H1 (cell line): ENCODE measurements at regions not wholly inside any gene's neighbourhood (a gene's known extent, or its start where the extent isn't known, plus 50 kb on each side); places are given as distances from the start of the nearest gene placed in this dataset.

Experiments
- CTCF ChIA-PET: fragments of 300-600 bp; sonication (Branson Sonifier 250); formaldehyde crosslinking; loops from one replicate; lab custom pipeline; 2021; ENCODE audit not compliant: partially characterized antibody; lab: Charles Lee
- POLR2A ChIA-PET: fragments of 300-600 bp; sonication (Branson Sonifier 250); formaldehyde crosslinking; loops from one replicate; lab custom pipeline; 2021; ENCODE audit warnings: inconsistent platforms; ENCODE audit not compliant: partially characterized antibody; lab: Charles Lee
- DNase-seq, 2 experiments: peaks; one replicate each; pipeline versions ENCODE4 v3.0.0 to v3.0.0-alpha.2; 2010 to 2022; ENCODE audit warnings: low spot score in 2 of 2, low read depth in 1 of 2, mixed read lengths in 1 of 2
- FAIRE-seq: peaks from 2 replicates; lab custom pipeline; 2011; peaks lifted over from hg19 to GRCh38; lab: Jason Lieb, UNC
- H2AFZ ChIP-seq: 2 replicates; pipeline ENCODE4 v1.8.1; 2012; ENCODE audit warnings: low read length, inconsistent platforms
- H2AK5ac ChIP-seq: 2 replicates; pipeline ENCODE4 v1.6.1; 2013; ENCODE audit warnings: low read depth, low read length
- H2BK120ac ChIP-seq: replicated peaks from 2 replicates; pipeline ENCODE3; 2013; ENCODE audit warnings: low read depth, low read length, inconsistent platforms
- H2BK12ac ChIP-seq: 2 replicates; pipeline ENCODE4 v1.6.1; 2013; ENCODE audit warnings: low read depth, low read length
- H2BK15ac ChIP-seq: 2 replicates; pipeline ENCODE4 v1.6.1; 2013; ENCODE audit warnings: low read length
- H2BK20ac ChIP-seq: 2 replicates; pipeline ENCODE4 v1.6.1; 2013; ENCODE audit warnings: low read length
- H2BK5ac ChIP-seq: 2 replicates; pipeline ENCODE4 v1.6.1; 2013; ENCODE audit warnings: low read depth, low read length
- H3K14ac ChIP-seq: 2 replicates; pipeline ENCODE4 v1.6.1; 2013; ENCODE audit warnings: inconsistent platforms; ENCODE audit not compliant: insufficient read length
- H3K18ac ChIP-seq: 2 replicates; pipeline ENCODE4 v1.6.1; 2013; ENCODE audit warnings: low read length; ENCODE audit errors: extremely low read depth
- H3K23ac ChIP-seq: 2 replicates; pipeline ENCODE4 v1.6.1; 2013; ENCODE audit warnings: inconsistent platforms; ENCODE audit not compliant: insufficient read length
- H3K23me2 ChIP-seq: 2 replicates; pipeline ENCODE4 v1.6.1; 2013; ENCODE audit warnings: low read depth, low read length
- H3K27ac ChIP-seq: 2 replicates; pipeline ENCODE4 v1.6.1; 2011; ENCODE audit warnings: low read depth, low read length, inconsistent platforms
- H3K27me3 ChIP-seq, 4 experiments: replicated peaks in 1 of 4; 1 replicate in 1 of 4; 2 replicates in 3 of 4; pipeline versions ENCODE4 v1.6.1 to v1.8.1; 2011 to 2013; ENCODE audit warnings: low read length in 3 of 4, mild to moderate bottlenecking in 3 of 4, inconsistent platforms in 2 of 4, mixed read lengths in 2 of 4, moderate library complexity in 1 of 4; ENCODE audit not compliant: control insufficient read depth in 3 of 4, insufficient read depth in 3 of 4; ENCODE audit errors: extremely low read depth in 1 of 4
- H3K36me3 ChIP-seq, 4 experiments: 2 replicates each; pipeline versions ENCODE4 v1.6.1 to v1.8.1; 2011 to 2013; ENCODE audit warnings: mild to moderate bottlenecking in 4 of 4, low read length in 3 of 4, moderate library complexity in 2 of 4, control low read depth in 1 of 4, inconsistent platforms in 1 of 4; ENCODE audit not compliant: insufficient read depth in 4 of 4, control insufficient read depth in 2 of 4
- H3K4ac ChIP-seq: replicated peaks from 2 replicates; pipeline ENCODE3; 2013; ENCODE audit warnings: low read length, low read depth, mixed read lengths, inconsistent platforms; ENCODE audit not compliant: insufficient read length
- H3K4me1 ChIP-seq, 4 experiments: replicated peaks in 1 of 4; 1 replicate in 1 of 4; 2 replicates in 3 of 4; pipeline versions ENCODE4 v1.6.1 to v1.8.1; 2011 to 2013; ENCODE audit warnings: low read length in 3 of 4, inconsistent platforms in 2 of 4, mixed read lengths in 1 of 4; ENCODE audit not compliant: insufficient read depth in 4 of 4, control insufficient read depth in 3 of 4
- H3K4me2 ChIP-seq, 2 experiments: 2 replicates each; pipeline versions ENCODE4 v1.6.1 to v1.8.1; 2011 to 2013; ENCODE audit warnings: low read depth in 2 of 2, low read length in 2 of 2, control low read depth in 1 of 2, inconsistent platforms in 1 of 2, mild to moderate bottlenecking in 1 of 2; ENCODE audit not compliant: insufficient read depth in 1 of 2
- H3K4me3 ChIP-seq, 4 experiments: fragments of 200-600, 300-600 bp in 1 of 4; sonication (generic), shearing (Covaris generic), sonication (Bioruptor Twin) in 1 of 4; 2 replicates each; pipeline versions ENCODE4 v1.5.1 to v1.8.1; 2011 to 2016; ENCODE audit warnings: low read length in 4 of 4, low read depth in 3 of 4, control low read depth in 2 of 4, inconsistent platforms in 2 of 4, mild to moderate bottlenecking in 2 of 4, mixed read lengths in 1 of 4, moderate library complexity in 1 of 4; ENCODE audit not compliant: insufficient read depth in 2 of 4; ENCODE audit errors: extremely low read depth in 1 of 4
- H3K56ac ChIP-seq: replicated peaks from 2 replicates; pipeline ENCODE3; 2013; ENCODE audit warnings: low read depth, mild to moderate bottlenecking, mixed read lengths, low read length, inconsistent platforms; ENCODE audit not compliant: insufficient read length
- H3K79me1 ChIP-seq: 2 replicates; pipeline ENCODE4 v1.6.1; 2013; ENCODE audit warnings: low read depth, low read length, control low read depth
- H3K79me2 ChIP-seq, 2 experiments: 2 replicates each; pipeline versions ENCODE4 v1.6.1 to v1.8.1; 2012 to 2013; ENCODE audit warnings: low read length in 2 of 2, mild to moderate bottlenecking in 2 of 2, inconsistent platforms in 1 of 2; ENCODE audit not compliant: insufficient read depth in 2 of 2, control insufficient read depth in 1 of 2
- H3K9ac ChIP-seq, 4 experiments: replicated peaks in 1 of 4; 1 replicate in 1 of 4; 2 replicates in 3 of 4; pipeline versions ENCODE4 v1.6.1 to v1.8.1; 2011 to 2013; ENCODE audit warnings: low read depth in 3 of 4, low read length in 3 of 4, control low read depth in 2 of 4, mild to moderate bottlenecking in 2 of 4, moderate library complexity in 2 of 4, inconsistent platforms in 1 of 4; ENCODE audit errors: extremely low read depth in 1 of 4
- H3K9me3 ChIP-seq, 2 experiments: 2 replicates each; pipeline versions ENCODE4 v1.6.1 to v1.8.1; 2012 to 2013; ENCODE audit warnings: mild to moderate bottlenecking in 2 of 2, moderate library complexity in 2 of 2, control low read depth in 1 of 2, inconsistent platforms in 1 of 2, low read depth in 1 of 2, low read length in 1 of 2, mixed read lengths in 1 of 2; ENCODE audit not compliant: insufficient read depth in 2 of 2
- H4K20me1 ChIP-seq, 2 experiments: replicated peaks in 1 of 2; 2 replicates each; pipeline versions ENCODE3 to v1.8.1; 2011 to 2013; ENCODE audit warnings: inconsistent platforms in 2 of 2, low read length in 2 of 2, mild to moderate bottlenecking in 1 of 2; ENCODE audit not compliant: insufficient read depth in 2 of 2, control insufficient read depth in 1 of 2
- H4K5ac ChIP-seq: 2 replicates; pipeline ENCODE4 v1.6.1; 2013; ENCODE audit warnings: low read length, low read depth, mixed read lengths, inconsistent platforms; ENCODE audit not compliant: insufficient read length
- H4K8ac ChIP-seq: 2 replicates; pipeline ENCODE4 v1.8.0; 2013; ENCODE audit warnings: mild to moderate bottlenecking, moderate library complexity, low read length, inconsistent platforms; ENCODE audit not compliant: insufficient read depth; ENCODE audit errors: extremely low read depth
- H4K91ac ChIP-seq: replicated peaks from 2 replicates; pipeline ENCODE3; 2013; ENCODE audit warnings: low read length, mixed read lengths, inconsistent platforms; ENCODE audit not compliant: insufficient read length
- ASH2L ChIP-seq: fragments of 200-600, 300-600 bp; sonication (generic); IDR thresholded peaks from one replicate; pipeline ENCODE4 v1.7.1; 2017; ENCODE audit warnings: low read length
- CTBP2 ChIP-seq: IDR thresholded peaks from 2 replicates; pipeline ENCODE4 v1.7.0; 2011; ENCODE audit warnings: borderline replicate concordance, mild to moderate bottlenecking, moderate library complexity, mixed read lengths, low read length; ENCODE audit not compliant: insufficient read depth, insufficient read length
- JUN ChIP-seq: IDR thresholded peaks from 2 replicates; pipeline ENCODE4 v1.6.1; 2011; ENCODE audit warnings: low read depth, mild to moderate bottlenecking, improper control_type of control experiment, low read length
- KDM4A ChIP-seq: IDR thresholded peaks from one replicate; pipeline ENCODE4 v1.7.1; 2012; ENCODE audit warnings: low read depth, mild to moderate bottlenecking, moderate library complexity, low read length, inconsistent platforms; ENCODE audit not compliant: severe bottlenecking
- NRF1 ChIP-seq: IDR thresholded peaks from 2 replicates; pipeline ENCODE4 v1.6.1; 2011; ENCODE audit warnings: mild to moderate bottlenecking, low read depth, low read length, improper control_type of control experiment
- POLR2A ChIP-seq, 2 experiments: IDR thresholded peaks; 1 replicate in 1 of 2; 2 replicates in 1 of 2; pipeline ENCODE4 v1.6.1; 2011; ENCODE audit warnings: low read depth in 2 of 2, low read length in 2 of 2, mild to moderate bottlenecking in 2 of 2; ENCODE audit errors: control extremely low read depth in 1 of 2
- SIX5 ChIP-seq: IDR thresholded peaks from 2 replicates; pipeline ENCODE4 v1.6.1; 2011; ENCODE audit warnings: mild to moderate bottlenecking, low read depth, low read length
- TAF1 ChIP-seq: IDR thresholded peaks from 2 replicates; pipeline ENCODE4 v1.6.1; 2011; ENCODE audit warnings: mild to moderate bottlenecking, low read depth, low read length
- TEAD4 ChIP-seq: IDR thresholded peaks from 2 replicates; pipeline ENCODE4 v1.6.1; 2012; ENCODE audit warnings: low read depth, low read length, inconsistent platforms, mixed read lengths
- ZNF274 ChIP-seq: IDR thresholded peaks from 2 replicates; pipeline ENCODE4 v1.7.0; 2012; ENCODE audit warnings: low read length, borderline replicate concordance; ENCODE audit errors: extremely low read depth
- WGBS, 2 experiments: shearing (Covaris generic) in 1 of 2; methylation state at CpG; one replicate each; pipeline versions ENCODE4 v1.1.6 to v1.1.7; 2013 to 2015; ENCODE audit warnings: low lambda C conversion rate in 2 of 2, mixed read lengths in 2 of 2, inconsistent platforms in 1 of 2, low coverage in 1 of 2, missing lambda C conversion rate in 1 of 2; ENCODE audit not compliant: insufficient replicate concordance in 2 of 2, insufficient coverage in 1 of 2, insufficient read length in 1 of 2; ENCODE audit errors: extremely low coverage in 1 of 2, missing lambda C conversion rate in 1 of 2; 5-methylcytosine and 5-hydroxymethylcytosine counted together
- TF ChIP-seq, protein P1 (sequence below): IDR thresholded peaks from 2 replicates; pipeline ENCODE4 v1.6.1; 2012; ENCODE audit warnings: inconsistent platforms

GRCh38 chr10:3676564-3676963, 108.4 kb downstream of the KLF6 start:
- Histone ChIP-seq H3K27ac (no peak overlapping the region), H2BK20ac (no peak overlapping the region), H2BK15ac (no peak overlapping the region), H3K18ac (no peak overlapping the region), H3K79me1 (no peaks in the 10 kb centered on the region), H2AK5ac (no peak overlapping the region), H2AFZ (no peak overlapping the region), H3K9ac (no peak overlapping the region), H2BK5ac (no peak overlapping the region), H3K23ac (no peak overlapping the region), H2BK12ac (no peak overlapping the region), H3K4me1 (peaks cover 0 to 2% (median 0%) of the 10 kb centered on the region in 4 experiments; a peak in 1 of 7 replicates), H4K91ac (no peak overlapping the region), H3K4ac (no peak overlapping the region), H4K20me1 (no peaks in the 10 kb centered on the region), H3K27me3 (no peaks in the 10 kb centered on the region), H3K14ac (no peak overlapping the region), H3K4me2 (no peak overlapping the region), H3K79me2 (no peaks in the 10 kb centered on the region), H2BK120ac (no peak overlapping the region), H3K4me3 (no peak overlapping the region), H4K8ac (no peak overlapping the region), H3K9me3 (no peaks in the 10 kb centered on the region), H3K56ac (no peak overlapping the region), H3K36me3 (no peaks in the 10 kb centered on the region), H3K23me2 (no peaks in the 10 kb centered on the region), H4K5ac (no peak overlapping the region)
- WGBS, 2 experiments, result 90% methylated on average over 5 of the region's 5 CpGs; no CpG with 5 or more reads in 1 of the 2 experiments
- ChIA-PET POLR2A (interaction anchor here (0.5 kb wide), 1 partner anchor 100 kb away, joined by 3 read pairs; no protein-coding TSS in a partner anchor), CTCF (interaction anchor here (1.0 kb wide), 1 partner anchor 61 kb away, joined by 5 read pairs; no protein-coding TSS in a partner anchor)
- FAIRE-seq (no peak), DNase-seq (no peak)
- TF ChIP-seq POLR2A (IDR thresholded peaks at IDR 0.05; ENCODE audit: control extremely low read depth in 1 of 2, low read depth in 2 of 2, low read length in 2 of 2) (no peak), KDM4A (no peak), NRF1 (no peak), JUN (no peak), TAF1 (no peak), CTBP2 (no peak), SIX5 (no peak), ZNF274 (no peak), TEAD4 (no peak), ASH2L (no peak)
- TF ChIP-seq, protein P1, sequence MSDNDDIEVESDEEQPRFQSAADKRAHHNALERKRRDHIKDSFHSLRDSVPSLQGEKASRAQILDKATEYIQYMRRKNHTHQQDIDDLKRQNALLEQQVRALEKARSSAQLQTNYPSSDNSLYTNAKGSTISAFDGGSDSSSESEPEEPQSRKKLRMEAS, result no peak
